ENCODE measurements at regions not wholly inside any gene's neighbourhood (a gene's known extent, or its start where the extent isn't known, plus 50 kb on each side); places are given as distances from the start of the nearest gene placed in this dataset.

GRCh38 chr6:169339025-169339424, 85.4 kb upstream of the THBS2 start:
- no TSS peak for BruUV-seq (replicated peaks)
- intact Hi-C loops (cut with micrococcal nuclease), result no loop called here
- no peaks in the 10 kb centered on the region for H3K27me3 ChIP-seq (ENCODE audit: control insufficient read depth in 2 of 2, insufficient read depth in 2 of 2, low read length in 2 of 2)
- dilution Hi-C loops (cut with MboI; ENCODE audit: extremely low pct_ligation_motif_present, low sequenced_read_pairs), result no loop called here
- no peaks in the 10 kb centered on the region for H3K9me1 ChIP-seq (replicated peaks; ENCODE audit: control insufficient read depth, extremely low read depth, insufficient read depth, low read length)
- DNase-seq (ENCODE audit: low read depth, low spot score) (no peak), FAIRE-seq (no peak)
- H3K9me3 ChIP-seq (replicated peaks; ENCODE audit: control insufficient read depth, insufficient read depth, low read length), result no peaks in the 10 kb centered on the region
- no peak overlapping the region for H3K27ac ChIP-seq (ENCODE audit: insufficient read depth, low read depth, low read length)
- no peaks in the 10 kb centered on the region for H4K20me1 ChIP-seq (replicated peaks; ENCODE audit: control insufficient read depth, extremely low read depth, insufficient read depth, low read length)
- H3K4me2 ChIP-seq (ENCODE audit: insufficient read depth, low read length), result no peak overlapping the region
- H2AFZ ChIP-seq (ENCODE audit: low read depth, low read length), result no peak overlapping the region
- no peaks in the 10 kb centered on the region for H3K79me2 ChIP-seq (ENCODE audit: control insufficient read depth, insufficient read depth, low read length)
- H3K4me3 ChIP-seq (replicated peaks in 1 of 3; ENCODE audit: insufficient read depth in 1 of 3, low read depth in 1 of 3, low read length in 3 of 3), result no peak overlapping the region
- CTCF ChIA-PET, result no interaction called here
- TF ChIP-seq GATA2 (IDR thresholded peaks at IDR 0.05; ENCODE audit: insufficient read depth, insufficient read length, low read depth, low read length) (no peak), JUN (IDR thresholded peaks at IDR 0.05; ENCODE audit: borderline replicate concordance, insufficient read depth, insufficient read length, low read depth) (no peak), POLR2A (IDR thresholded peaks at IDR 0.05; ENCODE audit: low read depth, low read length) (no peak), CTCF (IDR thresholded peaks at IDR 0.05; ENCODE audit: extremely low read depth in 1 of 2, insufficient read depth in 1 of 2, low read depth in 1 of 2, low read length in 2 of 2) (no peak), FOS (IDR thresholded peaks at IDR 0.05; ENCODE audit: borderline replicate concordance, insufficient read depth, low read length) (no peak), MYC (IDR thresholded peaks at IDR 0.05; ENCODE audit: low read depth, low read length) (no peak), MAX (IDR thresholded peaks at IDR 0.05; ENCODE audit: insufficient read depth, insufficient read length) (no peak), EZH2 (IDR thresholded peaks at IDR 0.05; ENCODE audit: borderline replicate concordance, low read depth, low read length, severe bottlenecking) (no peak), POLR2AphosphoS5 (IDR thresholded peaks at IDR 0.05; ENCODE audit: insufficient read depth, low read depth, low read length) (no peak)
- no peaks in the 10 kb centered on the region for H3K36me3 ChIP-seq (ENCODE audit: control insufficient read depth in 2 of 2, extremely low read depth in 1 of 2, insufficient read depth in 2 of 2, low read length in 2 of 2)
- no peaks in the 10 kb centered on the region for H3K4me1 ChIP-seq (ENCODE audit: control insufficient read depth, extremely low read depth, insufficient read depth, low read length)
- POLR2A ChIA-PET, result no interaction called here
- no peak overlapping the region for H3K9ac ChIP-seq (replicated peaks; ENCODE audit: extremely low read depth, insufficient read depth, low read length)

Measured in endothelial cell of umbilical vein (primary cell).